Type B pancreatic cell (in vitro differentiated cells): ENCODE measurements at regions not wholly inside any gene's neighbourhood (a gene's known extent, or its start where the extent isn't known, plus 50 kb on each side); places are given as distances from the start of the nearest gene placed in this dataset.

ENCODE experiments used
- DNase-seq: peaks from one replicate; pipeline ENCODE4 v3.0.0; 2021; ENCODE audit warnings: mixed read lengths; ENCODE audit not compliant: unreplicated experiment; ENCODE audit errors: extremely low spot score
- H3K27ac Mint-ChIP-seq: 2 replicates; pipeline ENCODE4 v1.8.0; 2021; ENCODE audit warnings: mild to moderate bottlenecking, mixed read lengths
- H3K27me3 Mint-ChIP-seq: 2 replicates; pipeline ENCODE4 v1.8.0; 2021; ENCODE audit warnings: mixed read lengths
- H3K36me3 Mint-ChIP-seq: 2 replicates; pipeline ENCODE4 v1.8.0; 2021; ENCODE audit warnings: mixed read lengths
- H3K4me1 Mint-ChIP-seq: one replicate; pipeline ENCODE4 v1.8.0; 2021; ENCODE audit warnings: mixed read lengths; ENCODE audit not compliant: unreplicated experiment
- H3K4me3 Mint-ChIP-seq: 2 replicates; pipeline ENCODE4 v1.8.0; 2021; ENCODE audit warnings: mild to moderate bottlenecking, mixed read lengths
- H3K9me3 Mint-ChIP-seq: 2 replicates; pipeline ENCODE4 v1.8.0; 2021; ENCODE audit warnings: mixed read lengths
- TF ChIP-seq, protein P1 (sequence below): fragments of 200-600 bp; sonication (generic); conservative IDR thresholded peaks from 2 replicates; pipeline ENCODE4 v1.5.0; 2021; ENCODE audit warnings: antibody characterized with exemption, mild to moderate bottlenecking

DNA sequence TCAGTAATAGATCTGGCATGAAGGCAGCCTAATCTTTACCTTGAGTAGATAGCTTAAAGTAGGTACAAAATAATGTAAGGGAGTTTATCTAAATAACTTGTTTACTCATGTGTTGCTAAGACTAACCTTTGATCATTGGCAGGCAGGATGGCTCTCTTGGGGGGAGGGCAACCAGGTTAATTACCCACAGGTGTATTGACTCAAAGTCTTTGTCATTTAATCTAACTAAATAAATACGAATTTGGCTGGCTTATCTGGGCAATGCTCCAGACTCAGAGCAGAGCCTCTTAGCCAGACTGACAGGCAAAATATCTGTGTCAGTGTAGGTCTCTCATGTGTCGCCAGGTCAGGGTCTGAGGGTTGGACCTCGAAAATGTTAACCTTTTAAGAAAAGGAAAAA, 283.4 kb upstream of the KLHL1 start:
- TF ChIP-seq, protein P1, sequence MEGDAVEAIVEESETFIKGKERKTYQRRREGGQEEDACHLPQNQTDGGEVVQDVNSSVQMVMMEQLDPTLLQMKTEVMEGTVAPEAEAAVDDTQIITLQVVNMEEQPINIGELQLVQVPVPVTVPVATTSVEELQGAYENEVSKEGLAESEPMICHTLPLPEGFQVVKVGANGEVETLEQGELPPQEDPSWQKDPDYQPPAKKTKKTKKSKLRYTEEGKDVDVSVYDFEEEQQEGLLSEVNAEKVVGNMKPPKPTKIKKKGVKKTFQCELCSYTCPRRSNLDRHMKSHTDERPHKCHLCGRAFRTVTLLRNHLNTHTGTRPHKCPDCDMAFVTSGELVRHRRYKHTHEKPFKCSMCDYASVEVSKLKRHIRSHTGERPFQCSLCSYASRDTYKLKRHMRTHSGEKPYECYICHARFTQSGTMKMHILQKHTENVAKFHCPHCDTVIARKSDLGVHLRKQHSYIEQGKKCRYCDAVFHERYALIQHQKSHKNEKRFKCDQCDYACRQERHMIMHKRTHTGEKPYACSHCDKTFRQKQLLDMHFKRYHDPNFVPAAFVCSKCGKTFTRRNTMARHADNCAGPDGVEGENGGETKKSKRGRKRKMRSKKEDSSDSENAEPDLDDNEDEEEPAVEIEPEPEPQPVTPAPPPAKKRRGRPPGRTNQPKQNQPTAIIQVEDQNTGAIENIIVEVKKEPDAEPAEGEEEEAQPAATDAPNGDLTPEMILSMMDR = no peak
- H3K4me1 Mint-ChIP-seq = no peaks in the 10 kb centered on the region
- H3K27ac Mint-ChIP-seq = no peak overlapping the region
- no peaks in the 10 kb centered on the region for H3K36me3 Mint-ChIP-seq
- no peaks in the 10 kb centered on the region for H3K27me3 Mint-ChIP-seq
- DNase-seq = no peak
- H3K9me3 Mint-ChIP-seq = no peaks in the 10 kb centered on the region
- no peak overlapping the region for H3K4me3 Mint-ChIP-seq

DNA sequence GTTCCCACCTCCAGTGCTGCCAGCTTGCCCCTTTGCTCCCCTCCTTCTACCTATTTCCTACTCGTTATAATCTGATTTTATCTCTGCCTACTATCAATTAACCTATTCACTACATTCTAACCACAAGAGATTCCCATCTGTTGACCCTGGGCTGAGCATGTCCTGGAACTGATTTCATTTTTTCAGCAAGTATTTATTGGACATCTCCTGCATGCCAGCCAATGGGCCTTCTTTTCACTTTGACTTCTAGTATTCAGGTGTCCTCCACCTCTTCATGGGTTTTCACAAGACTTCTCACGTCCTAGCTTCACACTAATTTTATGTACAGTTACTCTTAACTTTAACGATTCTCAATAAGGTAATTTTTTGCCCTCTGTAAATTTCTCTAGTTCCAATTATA, 282.7 kb upstream of the KLHL1 start:
- TF ChIP-seq, protein P1 = no peak
- Mint-ChIP-seq H3K27me3 (no peaks in the 10 kb centered on the region), H3K4me3 (no peak overlapping the region), H3K4me1 (no peaks in the 10 kb centered on the region), H3K36me3 (no peaks in the 10 kb centered on the region), H3K9me3 (no peaks in the 10 kb centered on the region), H3K27ac (no peak overlapping the region)
- DNase-seq = no peak

DNA sequence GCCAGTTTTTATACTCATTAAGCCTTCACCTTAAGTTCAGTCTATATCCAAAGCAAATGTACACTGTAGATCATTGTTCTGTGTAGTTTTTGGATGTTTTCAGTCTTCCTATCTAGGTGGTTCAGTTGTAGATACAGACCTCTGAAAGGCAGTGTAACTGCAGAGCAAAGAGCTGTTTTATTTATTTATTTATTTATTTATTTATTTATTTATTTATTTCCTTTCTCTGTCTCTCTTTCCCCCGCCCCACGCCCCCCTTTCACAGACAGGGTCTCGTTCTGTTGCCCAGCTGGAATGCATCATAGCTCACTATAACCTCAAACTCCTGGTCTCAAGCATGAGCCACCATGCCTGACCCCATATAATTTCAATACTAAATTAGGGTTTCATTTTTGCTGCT, 281.8 kb upstream of the KLHL1 start:
- TF ChIP-seq, protein P1 = no peak
- no peak for DNase-seq
- Mint-ChIP-seq H3K27ac (no peak overlapping the region), H3K36me3 (no peaks in the 10 kb centered on the region), H3K4me1 (no peaks in the 10 kb centered on the region), H3K4me3 (no peak overlapping the region), H3K27me3 (no peaks in the 10 kb centered on the region), H3K9me3 (no peaks in the 10 kb centered on the region)

DNA sequence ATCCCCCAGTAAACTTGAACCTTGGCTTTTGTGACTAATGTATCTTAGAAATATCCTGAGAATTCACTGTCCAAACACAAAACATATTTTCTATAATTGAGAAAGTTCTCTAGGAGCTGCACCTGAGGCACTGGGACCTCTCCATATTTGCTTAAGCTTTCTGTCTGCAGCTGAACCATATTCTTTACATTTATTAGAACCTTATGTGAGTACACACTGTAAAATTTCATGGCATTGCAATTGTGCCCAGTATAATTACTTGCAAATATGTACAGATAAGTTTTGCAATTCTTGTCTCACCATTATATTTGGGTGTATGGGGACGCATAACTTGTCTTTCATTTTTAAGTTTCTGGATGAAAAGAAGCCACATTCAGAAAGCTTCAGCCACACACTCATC, 280.7 kb upstream of the KLHL1 start:
- H3K36me3 Mint-ChIP-seq = no peaks in the 10 kb centered on the region
- no peak overlapping the region for H3K27ac Mint-ChIP-seq
- TF ChIP-seq, protein P1 = no peak
- H3K27me3 Mint-ChIP-seq = no peaks in the 10 kb centered on the region
- H3K4me3 Mint-ChIP-seq = no peak overlapping the region
- no peak for DNase-seq
- H3K9me3 Mint-ChIP-seq = no peaks in the 10 kb centered on the region
- H3K4me1 Mint-ChIP-seq = no peaks in the 10 kb centered on the region

DNA sequence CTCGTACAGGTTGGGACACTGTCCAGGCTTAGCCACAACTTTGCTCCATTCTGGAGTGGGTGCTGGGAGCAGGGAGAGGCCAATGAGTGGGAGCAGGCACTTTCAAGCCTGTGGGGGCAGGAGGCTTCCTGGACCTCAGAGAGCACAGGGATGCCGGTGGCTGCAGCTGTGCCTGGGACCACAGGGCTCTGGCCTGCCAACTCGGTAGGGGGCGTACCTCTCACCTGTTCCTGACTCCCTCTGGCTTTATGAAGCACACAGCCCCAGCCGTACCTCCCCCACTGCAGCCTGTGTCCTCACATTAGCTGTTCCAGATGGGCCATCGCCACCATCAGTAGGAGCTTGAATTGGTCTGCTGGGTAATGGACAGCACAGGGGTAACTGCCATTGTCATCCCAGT, 278.7 kb upstream of the KLHL1 start:
- Mint-ChIP-seq H3K4me1 (no peaks in the 10 kb centered on the region), H3K27me3 (no peaks in the 10 kb centered on the region), H3K27ac (no peak overlapping the region), H3K4me3 (no peak overlapping the region), H3K36me3 (no peaks in the 10 kb centered on the region), H3K9me3 (no peaks in the 10 kb centered on the region)
- TF ChIP-seq, protein P1 = no peak
- DNase-seq = no peak

DNA sequence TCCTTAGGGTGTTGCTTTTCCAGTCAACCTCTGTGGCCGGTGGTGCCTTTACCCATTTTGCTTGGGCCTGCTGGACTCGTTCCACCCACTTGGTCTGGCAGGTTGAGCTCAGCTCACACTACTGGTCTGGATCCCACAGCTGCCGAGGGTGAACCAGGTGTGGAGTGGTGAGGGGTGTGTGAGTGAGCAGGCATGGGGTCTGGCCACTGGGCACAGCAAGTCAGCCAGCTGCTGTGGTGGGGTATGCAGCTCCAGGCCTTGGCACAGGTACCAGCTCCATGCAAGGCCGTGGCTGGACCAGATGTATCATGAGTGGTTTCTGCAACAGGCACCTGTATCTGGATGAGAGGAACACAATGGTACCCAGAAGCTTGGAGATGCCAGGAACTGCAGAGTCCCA, 277.6 kb upstream of the KLHL1 start:
- no peaks in the 10 kb centered on the region for H3K9me3 Mint-ChIP-seq
- DNase-seq = no peak
- no peak overlapping the region for H3K4me3 Mint-ChIP-seq
- H3K36me3 Mint-ChIP-seq = no peaks in the 10 kb centered on the region
- H3K27ac Mint-ChIP-seq = no peak overlapping the region
- no peaks in the 10 kb centered on the region for H3K4me1 Mint-ChIP-seq
- TF ChIP-seq, protein P1 = no peak
- H3K27me3 Mint-ChIP-seq = no peaks in the 10 kb centered on the region
